ENCODE measurements at regions not wholly inside any gene's neighbourhood (a gene's known extent, or its start where the extent isn't known, plus 50 kb on each side); places are given as distances from the start of the nearest gene placed in this dataset.

DNA sequence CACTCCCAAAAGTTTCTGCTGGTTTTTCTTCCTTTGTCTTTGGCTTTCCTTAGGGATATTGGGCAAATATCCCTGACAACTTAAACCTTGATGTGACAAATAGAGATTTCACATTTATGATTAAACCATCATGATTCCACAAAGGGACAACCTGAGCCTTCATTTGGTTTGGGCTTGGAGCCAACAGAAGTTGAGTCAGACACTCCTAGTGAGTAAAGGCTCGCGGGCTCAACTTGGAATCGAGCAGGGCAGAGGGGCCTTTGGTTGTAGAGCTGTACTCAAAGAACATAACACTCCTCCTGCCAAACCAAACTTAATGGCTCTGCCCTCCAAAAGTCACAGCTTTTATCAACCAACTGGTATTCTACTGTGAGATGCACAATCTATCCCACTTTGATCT is 290.2 kb upstream of the MAP3K1 start:
- TF ChIP-seq POLR2A (IDR thresholded peaks at IDR 0.05) (no peak), EP300 (IDR thresholded peaks at IDR 0.05) (no peak), POLR2AphosphoS5 (IDR thresholded peaks at IDR 0.05) (no peak)
- TF ChIP-seq, protein P1, sequence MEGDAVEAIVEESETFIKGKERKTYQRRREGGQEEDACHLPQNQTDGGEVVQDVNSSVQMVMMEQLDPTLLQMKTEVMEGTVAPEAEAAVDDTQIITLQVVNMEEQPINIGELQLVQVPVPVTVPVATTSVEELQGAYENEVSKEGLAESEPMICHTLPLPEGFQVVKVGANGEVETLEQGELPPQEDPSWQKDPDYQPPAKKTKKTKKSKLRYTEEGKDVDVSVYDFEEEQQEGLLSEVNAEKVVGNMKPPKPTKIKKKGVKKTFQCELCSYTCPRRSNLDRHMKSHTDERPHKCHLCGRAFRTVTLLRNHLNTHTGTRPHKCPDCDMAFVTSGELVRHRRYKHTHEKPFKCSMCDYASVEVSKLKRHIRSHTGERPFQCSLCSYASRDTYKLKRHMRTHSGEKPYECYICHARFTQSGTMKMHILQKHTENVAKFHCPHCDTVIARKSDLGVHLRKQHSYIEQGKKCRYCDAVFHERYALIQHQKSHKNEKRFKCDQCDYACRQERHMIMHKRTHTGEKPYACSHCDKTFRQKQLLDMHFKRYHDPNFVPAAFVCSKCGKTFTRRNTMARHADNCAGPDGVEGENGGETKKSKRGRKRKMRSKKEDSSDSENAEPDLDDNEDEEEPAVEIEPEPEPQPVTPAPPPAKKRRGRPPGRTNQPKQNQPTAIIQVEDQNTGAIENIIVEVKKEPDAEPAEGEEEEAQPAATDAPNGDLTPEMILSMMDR (IDR thresholded peaks at IDR 0.05), result no peak
- Histone ChIP-seq H3K4me3 (no peak overlapping the region), H3K4me1 (peaks cover 0 to 30% (median 3%) of the 10 kb centered on the region in 4 donors), H3K9me3 (no peaks in the 10 kb centered on the region), H3K36me3 (no peaks in the 10 kb centered on the region), H3K27ac (no peak overlapping the region), H3K27me3 (no peaks in the 10 kb centered on the region)
- DNase-seq, result peak in 1 of 2 donors; percentile 37
- intact Hi-C loops (cut with DNase I; ENCODE audit: low total_unique reads), result no loop called here
- 35 to 72% (median 65%) methylated on average over 3 of the region's 3 CpGs for WGBS, 5 donors

DNA sequence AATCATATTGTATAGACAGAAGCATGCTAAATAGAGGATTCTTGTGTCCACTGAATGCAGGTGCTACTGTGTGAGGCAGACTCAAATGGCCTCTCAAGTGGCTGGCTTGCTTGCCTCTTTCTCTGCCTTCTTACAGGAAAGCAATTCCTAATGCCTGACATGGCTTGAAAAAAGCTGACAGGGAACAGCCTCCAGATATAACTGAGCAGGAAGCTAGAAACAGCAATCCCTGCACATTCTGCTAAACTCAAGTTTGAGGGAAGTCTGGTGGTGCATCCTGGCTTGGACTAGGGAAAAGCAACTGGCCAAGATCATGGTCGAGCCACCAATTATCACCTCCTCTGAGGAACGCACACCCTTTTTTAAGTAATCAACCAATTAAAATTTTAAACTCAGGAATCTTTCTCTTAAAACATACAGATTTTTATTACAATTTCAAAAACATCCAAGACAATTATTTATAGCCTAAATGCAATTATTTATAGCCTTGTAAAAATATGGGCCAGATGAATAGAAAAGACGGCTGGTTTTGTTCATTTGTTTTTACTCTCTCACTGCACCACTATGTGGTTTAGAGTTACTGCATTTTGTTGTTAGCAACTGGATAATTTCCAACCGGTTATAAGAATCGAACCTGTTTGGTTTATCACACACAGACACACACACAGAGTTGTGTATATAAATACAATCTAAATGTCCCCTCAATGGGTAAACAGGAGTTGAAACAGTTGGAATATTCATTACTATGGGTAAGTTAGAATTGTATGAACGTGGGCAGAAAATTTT is 290.9 kb upstream of the ANKRD55 start:
- no peaks in the 10 kb centered on the region for H3K36me3 ChIP-seq
- peaks cover 0 to 30% (median 3%) of the 10 kb centered on the region in 4 donors for H3K4me1 ChIP-seq
- peak in 1 of 2 donors; percentile 58 for DNase-seq
- 47 to 68% (median 59%) methylated on average over 6 of the region's 6 CpGs for WGBS, 5 donors
- no peak overlapping the region for H3K4me3 ChIP-seq
- peaks cover 0 to 2% (median 0%) of the 10 kb centered on the region in 3 donors for H3K27me3 ChIP-seq
- H3K27ac ChIP-seq, result no peak overlapping the region
- intact Hi-C loops (cut with DNase I; ENCODE audit: low total_unique reads), result no loop called here
- TF ChIP-seq POLR2AphosphoS5 (IDR thresholded peaks at IDR 0.05) (no peak), EP300 (IDR thresholded peaks at IDR 0.05) (no peak), POLR2A (IDR thresholded peaks at IDR 0.05) (no peak)
- TF ChIP-seq, protein P1 (IDR thresholded peaks at IDR 0.05), result no peak
- no peaks in the 10 kb centered on the region for H3K9me3 ChIP-seq

DNA sequence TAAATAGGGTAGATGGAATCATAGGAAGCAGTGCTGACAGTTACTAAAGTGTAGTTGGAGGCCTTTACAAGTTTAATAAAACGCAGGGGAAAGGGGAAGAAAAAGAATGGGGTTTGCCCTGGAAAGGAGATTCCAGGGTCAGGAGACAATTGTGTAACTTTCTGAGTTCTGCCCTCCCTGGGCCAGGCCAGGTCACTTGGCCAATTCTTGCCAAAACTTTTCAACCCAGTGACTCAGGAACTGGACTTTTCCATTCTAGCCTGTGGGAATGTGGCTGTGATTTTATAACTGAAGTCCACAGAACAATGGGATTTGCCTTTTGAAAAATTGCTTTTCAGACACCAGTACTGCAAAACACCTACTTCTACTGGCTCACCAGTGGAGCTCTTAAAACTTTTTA is 289.8 kb upstream of the ANKRD55 start:
- peaks cover 0 to 2% (median 0%) of the 10 kb centered on the region in 3 donors for H3K27me3 ChIP-seq
- no peaks in the 10 kb centered on the region for H3K9me3 ChIP-seq
- no peak overlapping the region for H3K4me3 ChIP-seq
- intact Hi-C loops (cut with DNase I; ENCODE audit: low total_unique reads), result no loop called here
- TF ChIP-seq POLR2AphosphoS5 (IDR thresholded peaks at IDR 0.05) (no peak), EP300 (IDR thresholded peaks at IDR 0.05) (no peak), POLR2A (IDR thresholded peaks at IDR 0.05) (no peak)
- TF ChIP-seq, protein P1 (IDR thresholded peaks at IDR 0.05), result no peak
- no peak for DNase-seq
- 50 to 93% (median 76%) methylated on average over 1 of the region's 1 CpG for WGBS, 5 donors
- H3K36me3 ChIP-seq, result no peaks in the 10 kb centered on the region
- no peak overlapping the region for H3K27ac ChIP-seq
- peaks cover 0 to 30% (median 3%) of the 10 kb centered on the region in 4 donors for H3K4me1 ChIP-seq

DNA sequence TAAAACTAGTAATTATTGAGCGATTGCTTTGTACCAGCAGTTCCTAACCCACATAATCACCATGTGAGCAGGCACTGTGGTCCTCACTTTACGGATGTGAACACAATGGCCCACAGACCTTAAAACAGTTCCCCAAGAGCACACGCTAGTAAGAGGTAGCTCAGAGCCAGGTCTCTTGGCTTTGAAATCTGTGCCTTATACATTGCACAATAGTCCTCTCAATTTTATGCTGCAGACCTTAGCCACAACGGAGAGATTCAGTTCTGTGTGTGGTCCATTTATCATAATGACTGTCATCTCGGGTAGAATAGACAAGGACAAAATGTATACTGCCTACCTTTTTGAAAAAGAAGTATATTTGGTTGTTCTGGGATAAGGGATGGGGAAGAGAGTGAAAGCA is 289.0 kb upstream of the ANKRD55 start:
- Histone ChIP-seq H3K4me3 (no peak overlapping the region), H3K36me3 (no peaks in the 10 kb centered on the region), H3K27ac (no peak overlapping the region), H3K4me1 (peaks cover 0 to 30% (median 3%) of the 10 kb centered on the region in 4 donors), H3K27me3 (peaks cover 0 to 2% (median 0%) of the 10 kb centered on the region in 3 donors), H3K9me3 (no peaks in the 10 kb centered on the region)
- WGBS, 5 donors, result 70 to 83% (median 75%) methylated on average over 5 of the region's 5 CpGs
- no peak for DNase-seq
- TF ChIP-seq, protein P1 (IDR thresholded peaks at IDR 0.05), result no peak
- TF ChIP-seq POLR2AphosphoS5 (IDR thresholded peaks at IDR 0.05), result no peak
- TF ChIP-seq EP300 (IDR thresholded peaks at IDR 0.05), result no peak
- no peak for TF ChIP-seq POLR2A (IDR thresholded peaks at IDR 0.05)
- intact Hi-C loops (cut with DNase I; ENCODE audit: low total_unique reads), result no loop called here

Measured in stomach (tissue), 8 donors.